NCI-H2029 (cell line): ENCODE measurements at regions not wholly inside any gene's neighbourhood (a gene's known extent, or its start where the extent isn't known, plus 50 kb on each side); places are given as distances from the start of the nearest gene placed in this dataset.

Experiments
- DNase-seq: peaks from one replicate; lab custom pipeline; 2025; lab: John Stamatoyannopoulos, UW

- DNase-seq, result no peak
Measured at GRCh38 chrX:39805825-39806224, 291.9 kb downstream of the BCOR start.

- no peak for DNase-seq
Measured at GRCh38 chrX:39808471-39808917, 289.3 kb downstream of the BCOR start.

- DNase-seq, result no peak
Measured at GRCh38 chrX:39809331-39809730, 288.4 kb downstream of the BCOR start.

- DNase-seq, result no peak
Measured at GRCh38 chrX:39810901-39811300, 286.9 kb downstream of the BCOR start.

GRCh38 chrX:39811376-39811775 lies 286.4 kb downstream of the BCOR start:
- no peak for DNase-seq

GRCh38 chrX:39813631-39814277 lies 284.0 kb downstream of the BCOR start:
- peak; percentile 29 for DNase-seq

- peak; percentile 5 for DNase-seq
Measured at GRCh38 chrX:39814391-39814790, 283.4 kb downstream of the BCOR start.

GRCh38 chrX:39815631-39816030 lies 282.1 kb downstream of the BCOR start:
- no peak for DNase-seq

GRCh38 chrX:39816871-39817731 lies 280.7 kb downstream of the BCOR start:
- no peak for DNase-seq

- DNase-seq, result no peak
Measured at GRCh38 chrX:39817754-39818470, 279.8 kb downstream of the BCOR start.

GRCh38 chrX:39818750-39819149 lies 279.0 kb downstream of the BCOR start:
- no peak for DNase-seq

GRCh38 chrX:39819921-39820849 lies 277.6 kb downstream of the BCOR start:
- no peak for DNase-seq

- no peak for DNase-seq
Measured at GRCh38 chrX:39820938-39821708, 276.6 kb downstream of the BCOR start.

- no peak for DNase-seq
Measured at GRCh38 chrX:39821709-39822095, 276.1 kb downstream of the BCOR start.

GRCh38 chrX:39822133-39822748 lies 275.5 kb downstream of the BCOR start:
- DNase-seq, result no peak

- DNase-seq, result no peak
Measured at GRCh38 chrX:39823424-39823823, 274.3 kb downstream of the BCOR start.

- DNase-seq, result no peak
Measured at GRCh38 chrX:39823854-39824253, 273.9 kb downstream of the BCOR start.

- no peak for DNase-seq
Measured at GRCh38 chrX:39826813-39827543, 270.8 kb downstream of the BCOR start.

GRCh38 chrX:39827951-39828350 lies 269.8 kb downstream of the BCOR start:
- DNase-seq, result no peak

- DNase-seq, result no peak
Measured at GRCh38 chrX:39828971-39829370, 268.8 kb downstream of the BCOR start.
